ENCODE measurements at regions not wholly inside any gene's neighbourhood (a gene's known extent, or its start where the extent isn't known, plus 50 kb on each side); places are given as distances from the start of the nearest gene placed in this dataset.

GRCh38 chr2:64383016-64383591 is 70.9 kb upstream of the LGALSL start:
- Histone ChIP-seq H3K4me3 (ENCODE audit: low read length) (no peak overlapping the region), H3K4me1 (ENCODE audit: control insufficient read depth, insufficient read depth, low read length) (no peaks in the 10 kb centered on the region), H3K9me3 (replicated peaks; ENCODE audit: control insufficient read depth, low read depth, low read length) (no peaks in the 10 kb centered on the region), H3K27me3 (ENCODE audit: control insufficient read depth, insufficient read depth, low read length) (no peaks in the 10 kb centered on the region), H3K27ac (ENCODE audit: low read length) (no peak overlapping the region), H3K36me3 (ENCODE audit: control insufficient read depth, insufficient read depth, low read length) (no peaks in the 10 kb centered on the region)
- no peak for DNase-seq
- WGBS (ENCODE audit: insufficient coverage): 96% methylated on average over 5 of the region's 5 CpGs

- no CpG with 5 or more reads among the region's 3 CpGs for WGBS (ENCODE audit: insufficient coverage)
Measured at GRCh38 chr2:64383881-64384280, 70.1 kb upstream of the LGALSL start.

GRCh38 chr2:64386676-64387075 is 67.3 kb upstream of the LGALSL start:
- no peak for DNase-seq
- Histone ChIP-seq H3K4me3 (ENCODE audit: low read length) (no peak overlapping the region), H3K4me1 (ENCODE audit: control insufficient read depth, insufficient read depth, low read length) (no peaks in the 10 kb centered on the region), H3K9me3 (replicated peaks; ENCODE audit: control insufficient read depth, low read depth, low read length) (peaks cover 2% of the 10 kb centered on the region), H3K27ac (ENCODE audit: low read length) (no peak overlapping the region), H3K36me3 (ENCODE audit: control insufficient read depth, insufficient read depth, low read length) (no peaks in the 10 kb centered on the region), H3K27me3 (ENCODE audit: control insufficient read depth, insufficient read depth, low read length) (no peaks in the 10 kb centered on the region)
- WGBS (ENCODE audit: insufficient coverage): 100% methylated on average over 1 of the region's 4 CpGs

More at GRCh38 chr2:64383881-64384280, 70.1 kb upstream of the LGALSL start:
- no peak for DNase-seq
- no peaks in the 10 kb centered on the region for H3K36me3 ChIP-seq (ENCODE audit: control insufficient read depth, insufficient read depth, low read length)
- H3K27me3 ChIP-seq (ENCODE audit: control insufficient read depth, insufficient read depth, low read length): no peaks in the 10 kb centered on the region
- H3K4me3 ChIP-seq (ENCODE audit: low read length): no peak overlapping the region
- H3K27ac ChIP-seq (ENCODE audit: low read length): no peak overlapping the region
- no peaks in the 10 kb centered on the region for H3K4me1 ChIP-seq (ENCODE audit: control insufficient read depth, insufficient read depth, low read length)
- H3K9me3 ChIP-seq (replicated peaks; ENCODE audit: control insufficient read depth, low read depth, low read length): no peaks in the 10 kb centered on the region

GRCh38 chr2:64390586-64390985 is 63.4 kb upstream of the LGALSL start:
- H3K4me3 ChIP-seq (ENCODE audit: low read length): no peak overlapping the region
- H3K4me1 ChIP-seq (ENCODE audit: control insufficient read depth, insufficient read depth, low read length): no peaks in the 10 kb centered on the region
- H3K9me3 ChIP-seq (replicated peaks; ENCODE audit: control insufficient read depth, low read depth, low read length): peaks cover 2% of the 10 kb centered on the region
- no peaks in the 10 kb centered on the region for H3K27me3 ChIP-seq (ENCODE audit: control insufficient read depth, insufficient read depth, low read length)
- no peaks in the 10 kb centered on the region for H3K36me3 ChIP-seq (ENCODE audit: control insufficient read depth, insufficient read depth, low read length)
- no peak overlapping the region for H3K27ac ChIP-seq (ENCODE audit: low read length)
- DNase-seq: no peak

- no peaks in the 10 kb centered on the region for H3K27me3 ChIP-seq (ENCODE audit: control insufficient read depth, insufficient read depth, low read length)
- no peak overlapping the region for H3K27ac ChIP-seq (ENCODE audit: low read length)
- no peak overlapping the region for H3K4me3 ChIP-seq (ENCODE audit: low read length)
- no peaks in the 10 kb centered on the region for H3K36me3 ChIP-seq (ENCODE audit: control insufficient read depth, insufficient read depth, low read length)
- 80% methylated on average over 1 of the region's 2 CpGs for WGBS (ENCODE audit: insufficient coverage)
- H3K9me3 ChIP-seq (replicated peaks; ENCODE audit: control insufficient read depth, low read depth, low read length): peaks cover 2% of the 10 kb centered on the region
- no peak for DNase-seq
- H3K4me1 ChIP-seq (ENCODE audit: control insufficient read depth, insufficient read depth, low read length): no peaks in the 10 kb centered on the region
Measured at GRCh38 chr2:64391424-64391823, 62.5 kb upstream of the LGALSL start.

- H3K4me3 ChIP-seq (ENCODE audit: low read length): no peak overlapping the region
- H3K4me1 ChIP-seq (ENCODE audit: control insufficient read depth, insufficient read depth, low read length): no peaks in the 10 kb centered on the region
- no peak for DNase-seq
- no peaks in the 10 kb centered on the region for H3K36me3 ChIP-seq (ENCODE audit: control insufficient read depth, insufficient read depth, low read length)
- no CpG with 5 or more reads among the region's 1 CpG for WGBS (ENCODE audit: insufficient coverage)
- no peaks in the 10 kb centered on the region for H3K27me3 ChIP-seq (ENCODE audit: control insufficient read depth, insufficient read depth, low read length)
- H3K9me3 ChIP-seq (replicated peaks; ENCODE audit: control insufficient read depth, low read depth, low read length): peaks cover 2% of the 10 kb centered on the region
- no peak overlapping the region for H3K27ac ChIP-seq (ENCODE audit: low read length)
Measured at GRCh38 chr2:64391940-64392339, 62.0 kb upstream of the LGALSL start.

- WGBS (ENCODE audit: insufficient coverage): 86% methylated on average over 1 of the region's 2 CpGs
- no peaks in the 10 kb centered on the region for H3K36me3 ChIP-seq (ENCODE audit: control insufficient read depth, insufficient read depth, low read length)
- H3K27ac ChIP-seq (ENCODE audit: low read length): no peak overlapping the region
Measured at GRCh38 chr2:64392529-64392928, 61.4 kb upstream of the LGALSL start.

GRCh38 chr2:64393383-64394010 is 60.5 kb upstream of the LGALSL start:
- no peaks in the 10 kb centered on the region for H3K36me3 ChIP-seq (ENCODE audit: control insufficient read depth, insufficient read depth, low read length)

More at GRCh38 chr2:64392529-64392928, 61.4 kb upstream of the LGALSL start:
- Histone ChIP-seq H3K27me3 (ENCODE audit: control insufficient read depth, insufficient read depth, low read length) (no peaks in the 10 kb centered on the region), H3K9me3 (replicated peaks; ENCODE audit: control insufficient read depth, low read depth, low read length) (peaks cover 2% of the 10 kb centered on the region), H3K4me3 (ENCODE audit: low read length) (no peak overlapping the region), H3K4me1 (ENCODE audit: control insufficient read depth, insufficient read depth, low read length) (no peaks in the 10 kb centered on the region)
- no peak for DNase-seq

GRCh38 chr2:64394153-64394552 is 59.8 kb upstream of the LGALSL start:
- Histone ChIP-seq H3K9me3 (replicated peaks; ENCODE audit: control insufficient read depth, low read depth, low read length) (peaks cover 2% of the 10 kb centered on the region), H3K27ac (ENCODE audit: low read length) (no peak overlapping the region), H3K4me3 (ENCODE audit: low read length) (no peak overlapping the region), H3K27me3 (ENCODE audit: control insufficient read depth, insufficient read depth, low read length) (no peaks in the 10 kb centered on the region), H3K36me3 (ENCODE audit: control insufficient read depth, insufficient read depth, low read length) (no peaks in the 10 kb centered on the region), H3K4me1 (ENCODE audit: control insufficient read depth, insufficient read depth, low read length) (no peaks in the 10 kb centered on the region)
- no peak for DNase-seq
- 89% methylated on average over 3 of the region's 3 CpGs for WGBS (ENCODE audit: insufficient coverage)

More at GRCh38 chr2:64393383-64394010, 60.5 kb upstream of the LGALSL start:
- H3K4me1 ChIP-seq (ENCODE audit: control insufficient read depth, insufficient read depth, low read length): no peaks in the 10 kb centered on the region
- H3K27me3 ChIP-seq (ENCODE audit: control insufficient read depth, insufficient read depth, low read length): no peaks in the 10 kb centered on the region
- peaks cover 2% of the 10 kb centered on the region for H3K9me3 ChIP-seq (replicated peaks; ENCODE audit: control insufficient read depth, low read depth, low read length)
- no peak for DNase-seq
- no peak overlapping the region for H3K4me3 ChIP-seq (ENCODE audit: low read length)
- 95% methylated on average over 3 of the region's 3 CpGs for WGBS (ENCODE audit: insufficient coverage)
- no peak overlapping the region for H3K27ac ChIP-seq (ENCODE audit: low read length)

GRCh38 chr2:64396001-64396400 is 58.0 kb upstream of the LGALSL start:
- Histone ChIP-seq H3K27me3 (ENCODE audit: control insufficient read depth, insufficient read depth, low read length) (no peaks in the 10 kb centered on the region), H3K27ac (ENCODE audit: low read length) (no peak overlapping the region), H3K4me3 (ENCODE audit: low read length) (no peak overlapping the region), H3K36me3 (ENCODE audit: control insufficient read depth, insufficient read depth, low read length) (no peaks in the 10 kb centered on the region), H3K4me1 (ENCODE audit: control insufficient read depth, insufficient read depth, low read length) (peaks cover 7% of the 10 kb centered on the region), H3K9me3 (replicated peaks; ENCODE audit: control insufficient read depth, low read depth, low read length) (peaks cover under 1% of the 10 kb centered on the region)
- WGBS (ENCODE audit: insufficient coverage): 92% methylated on average over 4 of the region's 5 CpGs
- no peak for DNase-seq

All from muscle of leg (tissue), 3 donors.